ENCODE measurements at regions not wholly inside any gene's neighbourhood (a gene's known extent, or its start where the extent isn't known, plus 50 kb on each side); places are given as distances from the start of the nearest gene placed in this dataset.

DNA sequence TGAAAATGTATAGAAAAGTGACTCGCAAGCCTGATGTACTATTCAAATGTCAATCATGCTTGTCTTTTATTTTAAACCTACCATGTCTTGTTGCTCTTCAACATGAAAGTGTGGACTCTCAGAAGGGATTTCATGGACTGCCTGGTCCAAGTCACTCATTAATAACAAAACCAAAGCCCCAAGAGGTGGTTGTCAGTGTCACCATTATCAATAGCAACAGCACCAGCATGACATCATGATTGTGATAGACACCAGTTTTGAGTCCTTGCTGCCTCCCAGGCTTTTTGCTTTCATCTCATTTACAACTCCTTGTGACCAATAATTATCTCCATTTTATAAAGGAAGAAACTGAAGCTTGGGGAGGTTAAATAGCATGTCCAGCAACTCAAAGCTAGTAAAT, 112.0 kb upstream of the TMPO start:
- H3K4me1 ChIP-seq (ENCODE audit: control insufficient read depth in 2 of 2, insufficient read depth in 2 of 2, low read length in 2 of 2), result peaks cover 0 to 11% of the 10 kb centered on the region in 2 donors
- Mint-ChIP-seq H3K4me1 (peaks cover 10 to 39% (median 15%) of the 10 kb centered on the region in 7 donors), H3K9me3 (peaks cover 0 to 4% (median 0%) of the 10 kb centered on the region in 11 donors), H3K36me3 (peaks cover 0 to 2% (median 0%) of the 10 kb centered on the region in 5 donors), H3K27ac (no peak overlapping the region), H3K4me3 (no peak overlapping the region), H3K27me3 (no peaks in the 10 kb centered on the region)
- no peaks in the 10 kb centered on the region for H3K27me3 ChIP-seq (ENCODE audit: control insufficient read depth in 2 of 2, insufficient read depth in 2 of 2, low read length in 2 of 2)
- H3K9me3 ChIP-seq (ENCODE audit: control insufficient read depth in 2 of 3, low read length in 3 of 3), result no peaks in the 10 kb centered on the region
- no peak for ATAC-seq
- no peak for DNase-seq
- POLR2A ChIA-PET, result no interaction called here
- H3K27ac ChIP-seq (ENCODE audit: low read depth, low read length), result no peak overlapping the region
- intact Hi-C loops (cut with micrococcal nuclease), result no loop called here
- no peak overlapping the region for H3K4me3 ChIP-seq (ENCODE audit: low read length)
- CTCF ChIA-PET, result no interaction called here
- H3K36me3 ChIP-seq (ENCODE audit: control insufficient read depth in 2 of 3, insufficient read depth in 3 of 3, low read length in 3 of 3), result no peaks in the 10 kb centered on the region

- CTCF ChIA-PET, result no interaction called here
- H3K36me3 ChIP-seq (ENCODE audit: control insufficient read depth in 2 of 3, insufficient read depth in 3 of 3, low read length in 3 of 3), result no peaks in the 10 kb centered on the region
- no peaks in the 10 kb centered on the region for H3K9me3 ChIP-seq (ENCODE audit: control insufficient read depth in 2 of 3, low read length in 3 of 3)
- ATAC-seq (no peak), DNase-seq (no peak)
- POLR2A ChIA-PET, result no interaction called here
- H3K4me3 ChIP-seq (ENCODE audit: low read length), result no peak overlapping the region
- H3K4me3 Mint-ChIP-seq, result no peak overlapping the region
- H3K27me3 ChIP-seq (ENCODE audit: control insufficient read depth in 2 of 2, insufficient read depth in 2 of 2, low read length in 2 of 2), result no peaks in the 10 kb centered on the region
- H3K9me3 Mint-ChIP-seq, result peaks cover 0 to 8% (median 0%) of the 10 kb centered on the region in 11 donors
- peaks cover 0 to 5% (median 0%) of the 10 kb centered on the region in 5 donors for H3K27me3 Mint-ChIP-seq
- H3K27ac ChIP-seq (ENCODE audit: low read depth, low read length), result no peak overlapping the region
- peaks cover 10 to 34% (median 15%) of the 10 kb centered on the region in 7 donors for H3K4me1 Mint-ChIP-seq
- intact Hi-C loops (cut with micrococcal nuclease), result no loop called here
- peaks cover 0 to 9% of the 10 kb centered on the region in 2 donors for H3K4me1 ChIP-seq (ENCODE audit: control insufficient read depth in 2 of 2, insufficient read depth in 2 of 2, low read length in 2 of 2)
- peaks cover 0 to 2% (median 0%) of the 10 kb centered on the region in 5 donors for H3K36me3 Mint-ChIP-seq
- H3K27ac Mint-ChIP-seq, result no peak overlapping the region
These were observed 111.5 kb upstream of the TMPO start for GRCh38 chr12:98403936-98404335.

- intact Hi-C loops (cut with micrococcal nuclease), result no loop called here
- peaks cover 0 to 8% (median 0%) of the 10 kb centered on the region in 11 donors for H3K9me3 Mint-ChIP-seq
- no peaks in the 10 kb centered on the region for H3K9me3 ChIP-seq (ENCODE audit: control insufficient read depth in 2 of 3, low read length in 3 of 3)
- no peak overlapping the region for H3K27ac Mint-ChIP-seq
- H3K27me3 ChIP-seq (ENCODE audit: control insufficient read depth in 2 of 2, insufficient read depth in 2 of 2, low read length in 2 of 2), result no peaks in the 10 kb centered on the region
- H3K4me3 ChIP-seq (ENCODE audit: low read length), result no peak overlapping the region
- DNase-seq, result no peak
- H3K27ac ChIP-seq (ENCODE audit: low read depth, low read length), result no peak overlapping the region
- ChIA-PET POLR2A (no interaction called here), CTCF (interaction anchor here (0.5 kb wide), 1 partner anchor 157 kb away, joined by 3 read pairs; no protein-coding TSS in a partner anchor)
- no peak for ATAC-seq
- H3K4me1 Mint-ChIP-seq, result peaks cover 0 to 20% (median 5%) of the 10 kb centered on the region in 7 donors
- H3K27me3 Mint-ChIP-seq, result peaks cover 0 to 10% (median 4%) of the 10 kb centered on the region in 5 donors
- peaks cover 0 to 2% (median 0%) of the 10 kb centered on the region in 5 donors for H3K36me3 Mint-ChIP-seq
- no peak overlapping the region for H3K4me3 Mint-ChIP-seq
- H3K4me1 ChIP-seq (ENCODE audit: control insufficient read depth in 2 of 2, insufficient read depth in 2 of 2, low read length in 2 of 2), result no peaks in the 10 kb centered on the region
- H3K36me3 ChIP-seq (ENCODE audit: control insufficient read depth in 2 of 3, insufficient read depth in 3 of 3, low read length in 3 of 3), result no peaks in the 10 kb centered on the region
These were observed 109.5 kb upstream of the TMPO start for GRCh38 chr12:98405805-98406366.

- no peak overlapping the region for H3K4me3 ChIP-seq (ENCODE audit: low read length)
- no peaks in the 10 kb centered on the region for H3K4me1 ChIP-seq (ENCODE audit: control insufficient read depth in 2 of 2, insufficient read depth in 2 of 2, low read length in 2 of 2)
- Mint-ChIP-seq H3K27me3 (peaks cover 0 to 14% (median 5%) of the 10 kb centered on the region in 5 donors), H3K27ac (no peak overlapping the region), H3K4me3 (no peak overlapping the region), H3K9me3 (peaks cover 0 to 8% (median 0%) of the 10 kb centered on the region in 11 donors), H3K4me1 (peaks cover 0 to 20% (median 5%) of the 10 kb centered on the region in 7 donors), H3K36me3 (peaks cover 0 to 2% (median 0%) of the 10 kb centered on the region in 5 donors)
- H3K27me3 ChIP-seq (ENCODE audit: control insufficient read depth in 2 of 2, insufficient read depth in 2 of 2, low read length in 2 of 2), result no peaks in the 10 kb centered on the region
- ATAC-seq, result no peak
- intact Hi-C loops (cut with micrococcal nuclease), result no loop called here
- CTCF ChIA-PET, result interaction anchor here (0.5 kb wide), 1 partner anchor 156 kb away, joined by 3 read pairs; no protein-coding TSS in a partner anchor
- no peaks in the 10 kb centered on the region for H3K9me3 ChIP-seq (ENCODE audit: control insufficient read depth in 2 of 3, low read length in 3 of 3)
- POLR2A ChIA-PET, result no interaction called here
- no peak for DNase-seq
- H3K36me3 ChIP-seq (ENCODE audit: control insufficient read depth in 2 of 3, insufficient read depth in 3 of 3, low read length in 3 of 3), result no peaks in the 10 kb centered on the region
- H3K27ac ChIP-seq (ENCODE audit: low read depth, low read length), result no peak overlapping the region
These were observed 109.0 kb upstream of the TMPO start for GRCh38 chr12:98406378-98406777.

- Mint-ChIP-seq H3K27ac (no peak overlapping the region), H3K4me1 (peaks cover 0 to 17% (median 5%) of the 10 kb centered on the region in 7 donors), H3K9me3 (peaks cover 0 to 8% (median 0%) of the 10 kb centered on the region in 11 donors), H3K4me3 (no peak overlapping the region), H3K27me3 (peaks cover 0 to 30% (median 5%) of the 10 kb centered on the region in 5 donors), H3K36me3 (peaks cover 0 to 2% (median 0%) of the 10 kb centered on the region in 5 donors)
- Histone ChIP-seq H3K36me3 (ENCODE audit: control insufficient read depth in 2 of 3, insufficient read depth in 3 of 3, low read length in 3 of 3) (no peaks in the 10 kb centered on the region), H3K9me3 (ENCODE audit: control insufficient read depth in 2 of 3, low read length in 3 of 3) (no peaks in the 10 kb centered on the region), H3K4me1 (ENCODE audit: control insufficient read depth in 2 of 2, insufficient read depth in 2 of 2, low read length in 2 of 2) (no peaks in the 10 kb centered on the region), H3K4me3 (ENCODE audit: low read length) (no peak overlapping the region), H3K27me3 (ENCODE audit: control insufficient read depth in 2 of 2, insufficient read depth in 2 of 2, low read length in 2 of 2) (no peaks in the 10 kb centered on the region), H3K27ac (ENCODE audit: low read depth, low read length) (no peak overlapping the region)
- POLR2A ChIA-PET, result interaction anchor here (0.6 kb wide), 1 partner anchor 16 kb away, joined by 3 read pairs; no protein-coding TSS in a partner anchor
- CTCF ChIA-PET, result interaction anchor here (0.7 kb wide), 1 partner anchor 9 kb away, joined by 3 read pairs; no protein-coding TSS in a partner anchor
- intact Hi-C loops (cut with micrococcal nuclease), result no loop called here
- no peak for DNase-seq
- peak; percentile 70 for ATAC-seq
These were observed 106.7 kb upstream of the TMPO start for GRCh38 chr12:98408681-98409080.

DNA sequence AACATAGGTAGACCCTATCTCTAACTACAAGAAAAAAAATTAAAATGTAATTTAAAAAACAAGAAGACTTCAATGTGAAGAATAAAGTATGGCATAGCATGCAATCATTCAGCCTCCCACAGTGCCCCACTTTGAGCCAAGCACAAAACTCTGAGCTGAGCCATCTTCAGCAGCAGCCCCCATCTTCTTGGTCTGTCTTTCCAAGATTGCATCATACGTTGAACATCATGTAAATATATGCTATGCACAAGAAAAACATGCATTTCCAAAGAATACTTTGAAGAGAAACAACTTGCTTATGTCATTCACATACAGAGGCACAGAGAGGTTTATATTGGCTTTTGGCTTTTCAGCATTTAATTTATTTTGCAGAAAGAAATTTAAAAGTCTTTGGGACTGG, 105.8 kb upstream of the TMPO start:
- Mint-ChIP-seq H3K36me3 (peaks cover 0 to 2% (median 0%) of the 10 kb centered on the region in 5 donors), H3K4me1 (peaks cover 0 to 14% (median 5%) of the 10 kb centered on the region in 7 donors), H3K27me3 (peaks cover 0 to 31% (median 5%) of the 10 kb centered on the region in 5 donors), H3K27ac (no peak overlapping the region), H3K4me3 (no peak overlapping the region), H3K9me3 (peaks cover 0 to 8% (median 0%) of the 10 kb centered on the region in 11 donors)
- ChIA-PET CTCF (no interaction called here), POLR2A (no interaction called here)
- no peaks in the 10 kb centered on the region for H3K36me3 ChIP-seq (ENCODE audit: control insufficient read depth in 2 of 3, insufficient read depth in 3 of 3, low read length in 3 of 3)
- intact Hi-C loops (cut with micrococcal nuclease), result no loop called here
- no peak overlapping the region for H3K27ac ChIP-seq (ENCODE audit: low read depth, low read length)
- no peaks in the 10 kb centered on the region for H3K9me3 ChIP-seq (ENCODE audit: control insufficient read depth in 2 of 3, low read length in 3 of 3)
- no peaks in the 10 kb centered on the region for H3K4me1 ChIP-seq (ENCODE audit: control insufficient read depth in 2 of 2, insufficient read depth in 2 of 2, low read length in 2 of 2)
- no peak overlapping the region for H3K4me3 ChIP-seq (ENCODE audit: low read length)
- no peak for DNase-seq
- H3K27me3 ChIP-seq (ENCODE audit: control insufficient read depth in 2 of 2, insufficient read depth in 2 of 2, low read length in 2 of 2), result no peaks in the 10 kb centered on the region
- ATAC-seq, result no peak

GRCh38 chr12:98410356-98410755, 105.0 kb upstream of the TMPO start:
- Mint-ChIP-seq H3K36me3 (no peaks in the 10 kb centered on the region), H3K4me1 (peaks cover 0 to 11% (median 5%) of the 10 kb centered on the region in 7 donors), H3K27ac (no peak overlapping the region), H3K9me3 (peaks cover 0 to 8% (median 0%) of the 10 kb centered on the region in 11 donors), H3K4me3 (no peak overlapping the region), H3K27me3 (peaks cover 0 to 32% (median 5%) of the 10 kb centered on the region in 5 donors)
- ChIA-PET POLR2A (no interaction called here), CTCF (no interaction called here)
- intact Hi-C loops (cut with micrococcal nuclease), result no loop called here
- DNase-seq, result no peak
- H3K9me3 ChIP-seq (ENCODE audit: control insufficient read depth in 2 of 3, low read length in 3 of 3), result no peaks in the 10 kb centered on the region
- no peaks in the 10 kb centered on the region for H3K4me1 ChIP-seq (ENCODE audit: control insufficient read depth in 2 of 2, insufficient read depth in 2 of 2, low read length in 2 of 2)
- no peak for ATAC-seq
- H3K27me3 ChIP-seq (ENCODE audit: control insufficient read depth in 2 of 2, insufficient read depth in 2 of 2, low read length in 2 of 2), result no peaks in the 10 kb centered on the region
- H3K4me3 ChIP-seq (ENCODE audit: low read length), result no peak overlapping the region
- H3K27ac ChIP-seq (ENCODE audit: low read depth, low read length), result no peak overlapping the region
- no peaks in the 10 kb centered on the region for H3K36me3 ChIP-seq (ENCODE audit: control insufficient read depth in 2 of 3, insufficient read depth in 3 of 3, low read length in 3 of 3)
